ENCODE measurements at regions not wholly inside any gene's neighbourhood (a gene's known extent, or its start where the extent isn't known, plus 50 kb on each side); places are given as distances from the start of the nearest gene placed in this dataset.

GRCh38 chr10:44064987-44065787 is 319.7 kb downstream of the CXCL12 start:
- TF ChIP-seq CTCF (IDR thresholded peaks at IDR 0.05) = no peak
- no peak for TF ChIP-seq RAD21 (conservative IDR thresholded peaks at IDR 0.05 in 1 of 2, IDR thresholded peaks at IDR 0.05 in 1 of 2)
- no peak for TF ChIP-seq PHF8 (IDR thresholded peaks at IDR 0.05; ENCODE audit: borderline replicate concordance, low read depth)
- no peak for TF ChIP-seq POLR2A (IDR thresholded peaks at IDR 0.05; ENCODE audit: low read length)
- TF ChIP-seq MAX (IDR thresholded peaks at IDR 0.05) = no peak
- TF ChIP-seq, protein P1, sequence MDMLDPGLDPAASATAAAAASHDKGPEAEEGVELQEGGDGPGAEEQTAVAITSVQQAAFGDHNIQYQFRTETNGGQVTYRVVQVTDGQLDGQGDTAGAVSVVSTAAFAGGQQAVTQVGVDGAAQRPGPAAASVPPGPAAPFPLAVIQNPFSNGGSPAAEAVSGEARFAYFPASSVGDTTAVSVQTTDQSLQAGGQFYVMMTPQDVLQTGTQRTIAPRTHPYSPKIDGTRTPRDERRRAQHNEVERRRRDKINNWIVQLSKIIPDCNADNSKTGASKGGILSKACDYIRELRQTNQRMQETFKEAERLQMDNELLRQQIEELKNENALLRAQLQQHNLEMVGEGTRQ (IDR thresholded peaks at IDR 0.05) = no peak
- TF ChIP-seq EP300 (IDR thresholded peaks at IDR 0.05) = no peak
- TF ChIP-seq RFX5 (IDR thresholded peaks at IDR 0.05) = no peak
- TF ChIP-seq ZC3H11A (IDR thresholded peaks at IDR 0.05) = no peak
- no peak for TF ChIP-seq JUNB (IDR thresholded peaks at IDR 0.05)
- TF ChIP-seq, protein P2, sequence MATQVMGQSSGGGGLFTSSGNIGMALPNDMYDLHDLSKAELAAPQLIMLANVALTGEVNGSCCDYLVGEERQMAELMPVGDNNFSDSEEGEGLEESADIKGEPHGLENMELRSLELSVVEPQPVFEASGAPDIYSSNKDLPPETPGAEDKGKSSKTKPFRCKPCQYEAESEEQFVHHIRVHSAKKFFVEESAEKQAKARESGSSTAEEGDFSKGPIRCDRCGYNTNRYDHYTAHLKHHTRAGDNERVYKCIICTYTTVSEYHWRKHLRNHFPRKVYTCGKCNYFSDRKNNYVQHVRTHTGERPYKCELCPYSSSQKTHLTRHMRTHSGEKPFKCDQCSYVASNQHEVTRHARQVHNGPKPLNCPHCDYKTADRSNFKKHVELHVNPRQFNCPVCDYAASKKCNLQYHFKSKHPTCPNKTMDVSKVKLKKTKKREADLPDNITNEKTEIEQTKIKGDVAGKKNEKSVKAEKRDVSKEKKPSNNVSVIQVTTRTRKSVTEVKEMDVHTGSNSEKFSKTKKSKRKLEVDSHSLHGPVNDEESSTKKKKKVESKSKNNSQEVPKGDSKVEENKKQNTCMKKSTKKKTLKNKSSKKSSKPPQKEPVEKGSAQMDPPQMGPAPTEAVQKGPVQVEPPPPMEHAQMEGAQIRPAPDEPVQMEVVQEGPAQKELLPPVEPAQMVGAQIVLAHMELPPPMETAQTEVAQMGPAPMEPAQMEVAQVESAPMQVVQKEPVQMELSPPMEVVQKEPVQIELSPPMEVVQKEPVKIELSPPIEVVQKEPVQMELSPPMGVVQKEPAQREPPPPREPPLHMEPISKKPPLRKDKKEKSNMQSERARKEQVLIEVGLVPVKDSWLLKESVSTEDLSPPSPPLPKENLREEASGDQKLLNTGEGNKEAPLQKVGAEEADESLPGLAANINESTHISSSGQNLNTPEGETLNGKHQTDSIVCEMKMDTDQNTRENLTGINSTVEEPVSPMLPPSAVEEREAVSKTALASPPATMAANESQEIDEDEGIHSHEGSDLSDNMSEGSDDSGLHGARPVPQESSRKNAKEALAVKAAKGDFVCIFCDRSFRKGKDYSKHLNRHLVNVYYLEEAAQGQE (IDR thresholded peaks at IDR 0.05) = no peak
- TF ChIP-seq, protein P3, sequence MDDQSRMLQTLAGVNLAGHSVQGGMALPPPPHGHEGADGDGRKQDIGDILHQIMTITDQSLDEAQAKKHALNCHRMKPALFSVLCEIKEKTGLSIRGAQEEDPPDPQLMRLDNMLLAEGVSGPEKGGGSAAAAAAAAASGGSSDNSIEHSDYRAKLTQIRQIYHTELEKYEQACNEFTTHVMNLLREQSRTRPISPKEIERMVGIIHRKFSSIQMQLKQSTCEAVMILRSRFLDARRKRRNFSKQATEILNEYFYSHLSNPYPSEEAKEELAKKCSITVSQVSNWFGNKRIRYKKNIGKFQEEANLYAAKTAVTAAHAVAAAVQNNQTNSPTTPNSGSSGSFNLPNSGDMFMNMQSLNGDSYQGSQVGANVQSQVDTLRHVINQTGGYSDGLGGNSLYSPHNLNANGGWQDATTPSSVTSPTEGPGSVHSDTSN (IDR thresholded peaks at IDR 0.05) = no peak
- TF ChIP-seq POLR2AphosphoS2 (conservative IDR thresholded peaks at IDR 0.05; ENCODE audit: low read length) = no peak
- TF ChIP-seq CHD2 (IDR thresholded peaks at IDR 0.05; ENCODE audit: low read length, partially characterized antibody) = no peak
